B cell (primary cell): ENCODE measurements at regions not wholly inside any gene's neighbourhood (a gene's known extent, or its start where the extent isn't known, plus 50 kb on each side); places are given as distances from the start of the nearest gene placed in this dataset.

ENCODE experiments used
- ATAC-seq: fragments of 200-7000 bp; cut with Tn5 transposase; one replicate; pipeline ENCODE4 v1.10.0; 2021; ENCODE audit warnings: low read depth, mild to moderate bottlenecking, moderate number of reproducible peaks, moderate library complexity
- CTCF ChIA-PET: fragments of 350-600 bp; sonication (Branson Sonifier 250); formaldehyde crosslinking; loops from one replicate; lab custom pipeline; 2021; ENCODE audit warnings: antibody characterized with exemption, inconsistent platforms; lab: Charles Lee
- POLR2A ChIA-PET: fragments of 350-600 bp; sonication (Branson Sonifier 250); formaldehyde crosslinking; loops from one replicate; lab custom pipeline; 2021; ENCODE audit warnings: antibody characterized with exemption; lab: Charles Lee
- DNase-seq: peaks from one replicate; pipeline ENCODE4 v3.0.0; 2013
- H2AFZ ChIP-seq: 2 replicates; pipeline ENCODE4 v1.6.1; 2012; ENCODE audit warnings: mild to moderate bottlenecking, low read depth, low read length; ENCODE audit not compliant: insufficient read depth, poor library complexity, severe bottlenecking
- H3K27ac ChIP-seq, 2 donors: 1 replicate in 1 of 2; 2 replicates in 1 of 2; pipeline ENCODE4 v1.5.1; 2012 to 2013; ENCODE audit warnings: low read length in 2 of 2, mild to moderate bottlenecking in 2 of 2, moderate library complexity in 1 of 2
- H3K27me3 ChIP-seq, 4 experiments: fragments of 200-600 bp in 1 of 4; sonication (generic) in 1 of 4; replicated peaks in 1 of 4; 1 replicate in 2 of 4; 2 replicates in 2 of 4; pipeline versions ENCODE4 v1.6.1 to v1.7.0; 2013 to 2016; ENCODE audit warnings: low read length in 3 of 4, mild to moderate bottlenecking in 2 of 4, mixed read lengths in 1 of 4, moderate library complexity in 1 of 4; ENCODE audit not compliant: insufficient read depth in 4 of 4, control insufficient read depth in 3 of 4; ENCODE audit errors: control extremely low read depth in 1 of 4
- H3K36me3 ChIP-seq, 2 experiments: replicated peaks in 1 of 2; 1 replicate in 1 of 2; 2 replicates in 1 of 2; pipeline versions ENCODE4 v1.6.1 to v1.7.1; 2013; ENCODE audit warnings: low read length in 1 of 2; ENCODE audit not compliant: insufficient read depth in 2 of 2, control insufficient read depth in 1 of 2; ENCODE audit errors: control extremely low read depth in 1 of 2, extremely low read depth in 1 of 2
- H3K4me1 ChIP-seq, 2 donors: fragments of 200-600 bp in 1 of 2; sonication (generic) in 1 of 2; 1 replicate in 1 of 2; 2 replicates in 1 of 2; pipeline versions ENCODE4 v1.5.1 to v1.6.1; 2013 to 2017; ENCODE audit warnings: low read length in 2 of 2; ENCODE audit not compliant: control insufficient read depth in 2 of 2, insufficient read depth in 2 of 2
- H3K4me2 ChIP-seq: replicated peaks from 2 replicates; pipeline ENCODE3; 2012; ENCODE audit warnings: mild to moderate bottlenecking, low read depth, low read length; ENCODE audit not compliant: poor library complexity, severe bottlenecking
- H3K4me3 ChIP-seq, 5 experiments: fragments of 200-600 bp in 1 of 5; sonication (generic) in 1 of 5; 1 replicate in 3 of 5; 2 replicates in 2 of 5; pipeline versions ENCODE4 v1.5.1 to v1.7.0; 2011 to 2016; ENCODE audit warnings: low read length in 4 of 5, mild to moderate bottlenecking in 4 of 5, low read depth in 2 of 5, control low read depth in 1 of 5, moderate library complexity in 1 of 5; ENCODE audit not compliant: insufficient read depth in 1 of 5; ENCODE audit errors: control extremely low read depth in 1 of 5, extremely low read depth in 1 of 5
- H3K79me2 ChIP-seq: fragments of 200-600 bp; sonication (generic); one replicate; pipeline ENCODE4 v1.6.0; 2016; ENCODE audit warnings: low read length; ENCODE audit not compliant: control insufficient read depth, insufficient read depth
- H3K9ac ChIP-seq: fragments of 200-600 bp; sonication (generic); 2 replicates; pipeline ENCODE4 v1.6.1; 2017; ENCODE audit warnings: mild to moderate bottlenecking, low read length, moderate library complexity
- H3K9me3 ChIP-seq, 3 donors: one replicate each; pipeline versions ENCODE4 v1.6.1 to v1.7.1; 2013; ENCODE audit warnings: low read length in 2 of 3; ENCODE audit not compliant: control insufficient read depth in 2 of 3, insufficient read depth in 1 of 3; ENCODE audit errors: control extremely low read depth in 1 of 3
- H4K20me1 ChIP-seq: 2 replicates; pipeline ENCODE4 v1.6.0; 2012; ENCODE audit warnings: mild to moderate bottlenecking, low read length; ENCODE audit not compliant: insufficient read depth, control insufficient read depth, poor library complexity, severe bottlenecking
- H3K27ac Mint-ChIP-seq: one replicate; pipeline ENCODE4 v1.8.0; 2021; ENCODE audit warnings: mixed read lengths
- H3K27me3 Mint-ChIP-seq: one replicate; pipeline ENCODE4 v1.8.0; 2021; ENCODE audit warnings: mixed read lengths
- H3K4me1 Mint-ChIP-seq: one replicate; pipeline ENCODE4 v1.8.0; 2021; ENCODE audit warnings: mixed read lengths
- H3K4me3 Mint-ChIP-seq: one replicate; pipeline ENCODE4 v1.8.0; 2021; ENCODE audit warnings: mixed read lengths
- H3K9me3 Mint-ChIP-seq: one replicate; pipeline ENCODE4 v1.8.0; 2022; ENCODE audit warnings: mixed read lengths; ENCODE audit not compliant: insufficient read depth
- CTCF ChIP-seq: fragments of 200-600 bp; IDR thresholded peaks from one replicate; pipeline ENCODE4 v1.8.0; 2022; ENCODE audit warnings: antibody characterized with exemption, mild to moderate bottlenecking
- EZH2 ChIP-seq: IDR thresholded peaks from 2 replicates; pipeline ENCODE4 v1.6.1; 2012; ENCODE audit warnings: borderline replicate concordance, low read depth, mild to moderate bottlenecking, moderate library complexity, low read length; ENCODE audit not compliant: insufficient read depth, poor library complexity, severe bottlenecking
- WGBS: methylation state at CpG from one replicate; pipeline ENCODE4 v1.1.5; 2013; ENCODE audit warnings: missing lambda C conversion rate; ENCODE audit not compliant: insufficient coverage; 5-methylcytosine and 5-hydroxymethylcytosine counted together
- intact Hi-C: fragments of 100-400 bp; cut with micrococcal nuclease; formaldehyde crosslinking; loops from one replicate; pipeline ENCODE4 v1.10.0; 2022

DNA sequence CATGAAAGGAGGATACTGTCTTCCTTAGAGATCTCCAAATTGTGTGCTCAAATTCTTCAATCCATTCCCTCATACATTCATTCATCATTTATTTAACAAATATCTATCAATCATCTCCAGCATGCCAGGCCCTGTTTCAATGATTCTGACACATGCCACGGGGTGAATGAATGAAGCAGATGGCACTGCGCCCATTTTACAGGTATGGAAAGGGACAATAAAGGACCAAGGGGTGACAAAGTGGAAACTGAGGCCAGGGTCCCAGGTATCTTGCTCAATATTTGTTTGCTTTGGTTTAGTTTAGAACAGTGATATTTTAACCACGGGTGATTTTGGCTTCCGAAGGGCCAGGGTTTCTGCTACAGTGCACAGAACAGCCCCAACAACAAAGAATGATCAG is 321.6 kb upstream of the RUNX1 start:
- ChIA-PET CTCF (no interaction called here), POLR2A (no interaction called here)
- no peak for DNase-seq
- Mint-ChIP-seq H3K9me3 (no peaks in the 10 kb centered on the region), H3K4me1 (no peaks in the 10 kb centered on the region), H3K4me3 (no peak overlapping the region), H3K27me3 (peaks cover 3% of the 10 kb centered on the region), H3K27ac (no peak overlapping the region)
- WGBS, result 82% methylated on average over 2 of the region's 4 CpGs
- intact Hi-C loops, result loop anchor here (10.0 kb wide), 1 partner anchor 434 kb away; no protein-coding TSS in a partner anchor
- H3K4me1 ChIP-seq, result no peaks in the 10 kb centered on the region
- no peaks in the 10 kb centered on the region for H3K36me3 ChIP-seq
- no peaks in the 10 kb centered on the region for H3K27me3 ChIP-seq
- H3K27ac ChIP-seq, result no peak overlapping the region
- no peaks in the 10 kb centered on the region for H3K79me2 ChIP-seq
- TF ChIP-seq CTCF, result no peak
- no peak for TF ChIP-seq EZH2
- no peak overlapping the region for H3K4me3 ChIP-seq
- no peak for ATAC-seq
- H3K9ac ChIP-seq, result no peak overlapping the region
- no peak overlapping the region for H3K4me2 ChIP-seq
- H2AFZ ChIP-seq, result no peak overlapping the region
- H4K20me1 ChIP-seq, result no peaks in the 10 kb centered on the region
- no peaks in the 10 kb centered on the region for H3K9me3 ChIP-seq

DNA sequence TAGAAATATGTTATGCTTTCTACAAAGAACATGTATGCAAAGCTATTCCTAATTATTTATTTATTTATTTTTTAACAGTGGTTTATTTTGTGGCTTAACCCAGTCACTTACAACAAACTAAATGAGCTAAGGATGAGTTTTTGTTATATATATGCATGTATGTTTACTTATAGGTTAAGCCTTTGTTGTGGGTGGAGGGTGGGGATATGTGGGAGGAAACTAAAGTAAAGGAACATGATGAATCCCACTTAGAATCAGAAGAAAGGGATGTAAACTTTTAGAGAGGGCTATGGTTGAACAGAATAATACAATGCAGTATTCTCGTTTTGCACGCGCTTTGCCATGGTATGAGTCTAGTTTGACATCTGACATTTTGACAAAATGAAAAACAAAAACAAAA is 321.0 kb upstream of the RUNX1 start:
- no peak overlapping the region for H3K4me3 Mint-ChIP-seq
- no CpG with 5 or more reads among the region's 3 CpGs for WGBS
- ATAC-seq, result no peak
- H3K27ac ChIP-seq, result no peak overlapping the region
- H3K27ac Mint-ChIP-seq, result no peak overlapping the region
- H3K4me3 ChIP-seq, result no peak overlapping the region
- H3K36me3 ChIP-seq, result no peaks in the 10 kb centered on the region
- no peaks in the 10 kb centered on the region for H3K9me3 ChIP-seq
- H2AFZ ChIP-seq, result no peak overlapping the region
- peaks cover 3% of the 10 kb centered on the region for H3K27me3 Mint-ChIP-seq
- no peaks in the 10 kb centered on the region for H3K9me3 Mint-ChIP-seq
- no peaks in the 10 kb centered on the region for H3K4me1 Mint-ChIP-seq
- ChIA-PET CTCF (no interaction called here), POLR2A (no interaction called here)
- no peak for TF ChIP-seq CTCF
- TF ChIP-seq EZH2, result no peak
- H3K4me1 ChIP-seq, result no peaks in the 10 kb centered on the region
- H3K9ac ChIP-seq, result no peak overlapping the region
- no peak for DNase-seq
- H3K79me2 ChIP-seq, result no peaks in the 10 kb centered on the region
- intact Hi-C loops, result loop anchor here (10.0 kb wide), 1 partner anchor 435 kb away; no protein-coding TSS in a partner anchor
- no peaks in the 10 kb centered on the region for H4K20me1 ChIP-seq
- no peak overlapping the region for H3K4me2 ChIP-seq
- H3K27me3 ChIP-seq, result no peaks in the 10 kb centered on the region
